CD4-positive, alpha-beta T cell (primary cell): ENCODE measurements at regions not wholly inside any gene's neighbourhood (a gene's known extent, or its start where the extent isn't known, plus 50 kb on each side); places are given as distances from the start of the nearest gene placed in this dataset.
"Not testable (repeated sequence)": the region's sequence is repeated elsewhere in the genome, so short reads cannot be mapped to it uniquely, and the experiment has no call there.

Experiments used
- ATAC-seq: fragments of 200-7000 bp; cut with Tn5 transposase; one replicate; pipeline ENCODE4 v1.10.0; 2022; ENCODE audit warnings: mild to moderate bottlenecking; ENCODE audit not compliant: poor library complexity
- CTCF ChIA-PET: fragments of 350-600 bp; sonication (Branson Sonifier 250); formaldehyde crosslinking; loops from one replicate; lab custom pipeline; 2021; ENCODE audit warnings: antibody characterized with exemption, inconsistent platforms; lab: Charles Lee
- POLR2A ChIA-PET: fragments of 350-600 bp; sonication (Branson Sonifier 250); formaldehyde crosslinking; loops from one replicate; lab custom pipeline; 2021; ENCODE audit warnings: antibody characterized with exemption, inconsistent platforms; lab: Charles Lee
- DNase-seq, 14 experiments: peaks; one replicate each; pipeline ENCODE4 v3.0.0-alpha.2; 2013 to 2020; ENCODE audit warnings: mixed read lengths in 2 of 14
- H3K27ac ChIP-seq, 2 donors: one replicate each; pipeline versions ENCODE4 v1.5.1 to v1.7.0; 2013; ENCODE audit warnings: low read length in 2 of 2, low read depth in 1 of 2, mild to moderate bottlenecking in 1 of 2
- H3K27me3 ChIP-seq, 2 experiments: 1 replicate in 1 of 2; 2 replicates in 1 of 2; pipeline versions ENCODE4 v1.6.1 to v1.7.0; 2013; ENCODE audit warnings: low read length in 2 of 2, control low read depth in 1 of 2, mild to moderate bottlenecking in 1 of 2, moderate library complexity in 1 of 2; ENCODE audit not compliant: insufficient read depth in 2 of 2, control insufficient read depth in 1 of 2
- H3K36me3 ChIP-seq: one replicate; pipeline ENCODE4 v1.6.1; 2013; ENCODE audit warnings: low read length, control low read depth; ENCODE audit not compliant: insufficient read depth
- H3K4me1 ChIP-seq: one replicate; pipeline ENCODE4 v1.6.1; 2013; ENCODE audit warnings: low read length, control low read depth; ENCODE audit not compliant: insufficient read depth
- H3K4me3 ChIP-seq: one replicate; pipeline ENCODE4 v1.5.1; 2013; ENCODE audit warnings: mild to moderate bottlenecking, low read length, moderate library complexity
- H3K9me3 ChIP-seq, 2 experiments: 1 replicate in 1 of 2; 2 replicates in 1 of 2; pipeline versions ENCODE4 v1.6.1 to v1.7.0; 2013; ENCODE audit warnings: low read length in 2 of 2, mild to moderate bottlenecking in 2 of 2, control low read depth in 1 of 2, moderate library complexity in 1 of 2; ENCODE audit not compliant: control insufficient read depth in 1 of 2, insufficient read depth in 1 of 2
- H3K27ac Mint-ChIP-seq: one replicate; pipeline ENCODE4 v1.8.0; 2020; ENCODE audit warnings: mixed read lengths
- H3K27me3 Mint-ChIP-seq: one replicate; pipeline ENCODE4 v1.8.0; 2021; ENCODE audit warnings: mixed read lengths
- H3K36me3 Mint-ChIP-seq: one replicate; pipeline ENCODE4 v1.8.0; 2021; ENCODE audit warnings: low read depth, mixed read lengths
- H3K4me1 Mint-ChIP-seq: one replicate; pipeline ENCODE4 v1.8.0; 2021; ENCODE audit warnings: low read depth, mixed read lengths
- H3K4me3 Mint-ChIP-seq: one replicate; pipeline ENCODE4 v1.8.0; 2020; ENCODE audit warnings: mild to moderate bottlenecking, mixed read lengths
- H3K9me3 Mint-ChIP-seq: one replicate; pipeline ENCODE4 v1.8.0; 2020; ENCODE audit warnings: mixed read lengths
- intact Hi-C, 2 experiments: fragments of 100-400 bp; cut with DNase I in 1 of 2; cut with micrococcal nuclease in 1 of 2; formaldehyde crosslinking; loops; one replicate each; pipeline versions ENCODE4 v1.15.1 to v1.9.0; 2023 to 2025; cut with DNase I, micrococcal nuclease
- TF ChIP-seq, protein P1 (sequence below): fragments of 200-600 bp; IDR thresholded peaks from one replicate; pipeline ENCODE4 v1.8.0; 2022; ENCODE audit warnings: antibody characterized with exemption, mild to moderate bottlenecking

- Histone ChIP-seq H3K4me1 (no peaks in the 10 kb centered on the region), H3K27me3 (no peaks in the 10 kb centered on the region), H3K36me3 (no peaks in the 10 kb centered on the region), H3K27ac (no peak overlapping the region), H3K4me3 (no peak overlapping the region), H3K9me3 (peaks cover 0 to 4% of the 10 kb centered on the region in 2 experiments)
- ATAC-seq (no peak), DNase-seq (no peak)
- Mint-ChIP-seq H3K27me3 (no peaks in the 10 kb centered on the region), H3K36me3 (no peaks in the 10 kb centered on the region), H3K4me3 (no peak overlapping the region), H3K4me1 (no peaks in the 10 kb centered on the region), H3K27ac (no peak overlapping the region), H3K9me3 (peaks cover 4% of the 10 kb centered on the region)
- intact Hi-C loops, result no loop called here
- CTCF ChIA-PET, result no interaction called here
- TF ChIP-seq, protein P1, sequence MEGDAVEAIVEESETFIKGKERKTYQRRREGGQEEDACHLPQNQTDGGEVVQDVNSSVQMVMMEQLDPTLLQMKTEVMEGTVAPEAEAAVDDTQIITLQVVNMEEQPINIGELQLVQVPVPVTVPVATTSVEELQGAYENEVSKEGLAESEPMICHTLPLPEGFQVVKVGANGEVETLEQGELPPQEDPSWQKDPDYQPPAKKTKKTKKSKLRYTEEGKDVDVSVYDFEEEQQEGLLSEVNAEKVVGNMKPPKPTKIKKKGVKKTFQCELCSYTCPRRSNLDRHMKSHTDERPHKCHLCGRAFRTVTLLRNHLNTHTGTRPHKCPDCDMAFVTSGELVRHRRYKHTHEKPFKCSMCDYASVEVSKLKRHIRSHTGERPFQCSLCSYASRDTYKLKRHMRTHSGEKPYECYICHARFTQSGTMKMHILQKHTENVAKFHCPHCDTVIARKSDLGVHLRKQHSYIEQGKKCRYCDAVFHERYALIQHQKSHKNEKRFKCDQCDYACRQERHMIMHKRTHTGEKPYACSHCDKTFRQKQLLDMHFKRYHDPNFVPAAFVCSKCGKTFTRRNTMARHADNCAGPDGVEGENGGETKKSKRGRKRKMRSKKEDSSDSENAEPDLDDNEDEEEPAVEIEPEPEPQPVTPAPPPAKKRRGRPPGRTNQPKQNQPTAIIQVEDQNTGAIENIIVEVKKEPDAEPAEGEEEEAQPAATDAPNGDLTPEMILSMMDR, result no peak
- POLR2A ChIA-PET, result no interaction called here
These were observed 984.9 kb downstream of the FSCB start for GRCh38 chr14:43522191-43522590.

DNA sequence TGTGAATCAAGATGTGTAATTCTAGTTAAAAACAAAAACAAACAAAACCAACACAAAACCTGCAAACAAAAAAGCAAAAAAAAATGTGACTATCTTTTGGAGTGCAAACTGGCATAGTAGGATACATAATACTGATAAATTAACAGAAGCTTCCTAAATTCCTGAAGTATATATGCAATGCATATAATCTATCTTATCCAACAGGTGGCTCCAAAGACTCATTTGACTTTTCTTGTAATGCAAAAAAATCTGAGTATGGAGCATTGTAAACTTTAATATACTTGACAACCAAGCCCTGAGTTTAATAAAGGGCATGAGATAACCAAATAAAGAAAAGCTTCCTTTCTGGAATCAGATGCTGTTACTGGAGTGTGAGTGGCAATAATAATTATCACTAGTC, 1003.6 kb downstream of the FSCB start:
- Mint-ChIP-seq H3K4me1 (no peaks in the 10 kb centered on the region), H3K27me3 (no peaks in the 10 kb centered on the region), H3K36me3 (no peaks in the 10 kb centered on the region), H3K9me3 (peaks cover 2% of the 10 kb centered on the region), H3K27ac (no peak overlapping the region), H3K4me3 (no peak overlapping the region)
- POLR2A ChIA-PET, result no interaction called here
- CTCF ChIA-PET, result interaction anchor here (0.7 kb wide), 1 partner anchor 14 kb away, joined by 3 read pairs; no protein-coding TSS in a partner anchor
- TF ChIP-seq, protein P1, result no peak
- H3K4me1 ChIP-seq, result no peaks in the 10 kb centered on the region
- no peaks in the 10 kb centered on the region for H3K27me3 ChIP-seq
- ATAC-seq (no peak), DNase-seq (no peak)
- no peak overlapping the region for H3K4me3 ChIP-seq
- H3K9me3 ChIP-seq, result peaks cover 0 to 3% of the 10 kb centered on the region in 2 experiments
- intact Hi-C loops, result no loop called here
- no peaks in the 10 kb centered on the region for H3K36me3 ChIP-seq
- H3K27ac ChIP-seq, result no peak overlapping the region

GRCh38 chr14:43492359-43492758, 1014.7 kb downstream of the FSCB start:
- H3K27me3 Mint-ChIP-seq, H3K9me3 Mint-ChIP-seq, intact Hi-C loops, H3K27ac Mint-ChIP-seq, POLR2A ChIA-PET, H3K4me1 Mint-ChIP-seq, H3K9me3 ChIP-seq, H3K4me3 ChIP-seq, H3K36me3 Mint-ChIP-seq, DNase-seq, CTCF ChIA-PET, H3K27ac ChIP-seq, H3K4me3 Mint-ChIP-seq, H3K27me3 ChIP-seq, H3K4me1 ChIP-seq, H3K36me3 ChIP-seq, ATAC-seq: not testable (repeated sequence)

DNA sequence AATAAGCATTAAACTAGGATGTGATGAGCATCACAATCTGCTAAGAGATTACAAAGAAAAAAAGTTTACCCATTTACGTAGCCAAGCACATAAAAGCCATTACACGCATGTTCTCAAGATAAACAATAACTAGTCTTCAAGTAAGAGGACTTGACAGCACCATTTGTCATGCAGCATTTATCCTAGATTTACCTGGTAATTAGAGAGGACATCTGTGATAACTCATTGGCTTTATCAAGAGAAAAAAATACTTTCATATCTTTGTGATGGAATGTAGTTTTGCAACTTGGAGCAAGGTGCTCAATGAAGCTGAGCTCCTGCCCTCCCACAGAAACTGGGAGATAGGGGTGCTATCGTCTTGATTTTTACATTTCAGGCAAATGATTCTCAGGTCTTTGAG, 1023.7 kb downstream of the FSCB start:
- CTCF ChIA-PET, result no interaction called here
- no peak overlapping the region for H3K27ac ChIP-seq
- POLR2A ChIA-PET, result interaction anchor here (0.6 kb wide), 1 partner anchor 1895 kb away, joined by 7 read pairs; no protein-coding TSS in a partner anchor
- Mint-ChIP-seq H3K4me1 (no peaks in the 10 kb centered on the region), H3K4me3 (no peak overlapping the region), H3K9me3 (peaks cover 3% of the 10 kb centered on the region), H3K36me3 (no peaks in the 10 kb centered on the region), H3K27ac (no peak overlapping the region), H3K27me3 (no peaks in the 10 kb centered on the region)
- no peaks in the 10 kb centered on the region for H3K4me1 ChIP-seq
- DNase-seq, result no peak
- H3K9me3 ChIP-seq, result no peaks in the 10 kb centered on the region
- TF ChIP-seq, protein P1, result no peak
- no peaks in the 10 kb centered on the region for H3K27me3 ChIP-seq
- no peaks in the 10 kb centered on the region for H3K36me3 ChIP-seq
- intact Hi-C loops, result no loop called here
- H3K4me3 ChIP-seq, result no peak overlapping the region
- ATAC-seq, result no peak
